GM23338 (cell line): ENCODE measurements at regions not wholly inside any gene's neighbourhood (a gene's known extent, or its start where the extent isn't known, plus 50 kb on each side); places are given as distances from the start of the nearest gene placed in this dataset.

Experiments used
- ATAC-seq: fragments of 200-7000 bp; cut with Tn5 transposase; 3 replicates; pipeline ENCODE4 v1.9.1; 2020
- DNase-seq: peaks from one replicate; pipeline ENCODE4 v3.0.0-alpha.2; 2015; ENCODE audit warnings: low spot score
- H2AFZ ChIP-seq: fragments of 200-600 bp; sonication (generic); 2 replicates; pipeline ENCODE4 v1.8.0; 2016; ENCODE audit warnings: antibody characterized with exemption, mild to moderate bottlenecking, moderate library complexity
- H3F3A ChIP-seq: fragments of 200-600 bp; sonication (generic); replicated peaks from 2 replicates; pipeline ENCODE4 v1.8.0; 2017; ENCODE audit warnings: antibody characterized with exemption, mixed run types, low read depth
- H3K27ac ChIP-seq: fragments of 200-600 bp; sonication (generic); 2 replicates; pipeline ENCODE4 v1.6.1; 2016; ENCODE audit warnings: low read depth
- H3K27me3 ChIP-seq: fragments of 200-600 bp; sonication (generic); 2 replicates; pipeline ENCODE4 v1.8.0; 2016; ENCODE audit warnings: mild to moderate bottlenecking, mixed run types, moderate library complexity; ENCODE audit not compliant: insufficient read depth
- H3K36me3 ChIP-seq: fragments of 200-600 bp; sonication (generic); 2 replicates; pipeline ENCODE4 v1.8.0; 2016; ENCODE audit warnings: mild to moderate bottlenecking; ENCODE audit not compliant: insufficient read depth
- H3K4me1 ChIP-seq: fragments of 200-600 bp; sonication (generic); 2 replicates; pipeline ENCODE4 v1.8.0; 2016; ENCODE audit warnings: mild to moderate bottlenecking, moderate library complexity; ENCODE audit not compliant: insufficient read depth
- H3K4me2 ChIP-seq: fragments of 200-600 bp; sonication (generic); 2 replicates; pipeline ENCODE4 v1.7.1; 2017; ENCODE audit warnings: mixed run types
- H3K4me3 ChIP-seq: fragments of 200-600 bp; sonication (generic); 2 replicates; pipeline ENCODE4 v1.6.1; 2016; ENCODE audit warnings: mixed run types
- H3K79me2 ChIP-seq: fragments of 200-600 bp; sonication (generic); replicated peaks from 2 replicates; pipeline ENCODE4 v1.8.0; 2017; ENCODE audit warnings: mild to moderate bottlenecking; ENCODE audit not compliant: insufficient read depth
- H3K9me2 ChIP-seq: fragments of 200-600 bp; sonication (generic); 2 replicates; pipeline ENCODE4 v1.8.0; 2017; ENCODE audit not compliant: insufficient read depth
- H4K20me1 ChIP-seq: fragments of 200-600 bp; sonication (generic); replicated peaks from 2 replicates; pipeline ENCODE4 v1.8.0; 2017; ENCODE audit warnings: mild to moderate bottlenecking; ENCODE audit not compliant: insufficient read depth
- H3K27ac Mint-ChIP-seq: 2 replicates; pipeline ENCODE4 v1.8.0; 2020; ENCODE audit warnings: inconsistent platforms, mild to moderate bottlenecking, moderate library complexity, mixed read lengths
- H3K27me3 Mint-ChIP-seq: 3 replicates; pipeline ENCODE4 v1.8.0; 2022; ENCODE audit warnings: low read depth, mild to moderate bottlenecking, moderate library complexity, mixed read lengths, inconsistent platforms; ENCODE audit not compliant: insufficient read depth, poor library complexity
- H3K36me3 Mint-ChIP-seq: 3 replicates; pipeline ENCODE4 v1.8.0; 2021; ENCODE audit warnings: low read depth, mild to moderate bottlenecking, inconsistent platforms, moderate library complexity, mixed read lengths
- H3K4me1 Mint-ChIP-seq: 3 replicates; pipeline ENCODE4 v1.8.0; 2020; ENCODE audit warnings: mild to moderate bottlenecking, inconsistent platforms, mixed read lengths
- H3K4me3 Mint-ChIP-seq: 3 replicates; pipeline ENCODE4 v1.8.0; 2021; ENCODE audit warnings: moderate library complexity, mild to moderate bottlenecking, inconsistent platforms, mixed read lengths
- H3K9me3 Mint-ChIP-seq: 3 replicates; pipeline ENCODE4 v1.8.0; 2020; ENCODE audit warnings: moderate library complexity, mild to moderate bottlenecking, inconsistent platforms, mixed read lengths
- CREB1 ChIP-seq: fragments of 250-450 bp; sonication (Bioruptor Pico); IDR thresholded peaks from 2 replicates; pipeline ENCODE4 v1.5.0; 2020; ENCODE audit warnings: low read depth, mild to moderate bottlenecking, moderate library complexity
- EZH2 ChIP-seq: fragments of 200-600 bp; sonication (generic); IDR thresholded peaks from one replicate; pipeline ENCODE4 v1.8.0; 2017; ENCODE audit warnings: antibody characterized with exemption, mild to moderate bottlenecking, low read depth; ENCODE audit not compliant: unreplicated experiment
- EZH2phosphoT487 ChIP-seq: fragments of 200-600 bp; sonication (generic); IDR thresholded peaks from one replicate; pipeline ENCODE4 v1.8.1; 2018; ENCODE audit warnings: antibody characterized with exemption; ENCODE audit not compliant: unreplicated experiment
- JUNB ChIP-seq: IDR thresholded peaks from one replicate; pipeline ENCODE4 v1.6.1; 2016; ENCODE audit warnings: antibody characterized with exemption; ENCODE audit not compliant: unreplicated experiment
- NANOG ChIP-seq: IDR thresholded peaks from 2 replicates; pipeline ENCODE4 v1.6.1; 2016; ENCODE audit warnings: antibody characterized with exemption, borderline replicate concordance
- POLR2AphosphoS5 ChIP-seq: IDR thresholded peaks from 2 replicates; pipeline ENCODE4 v1.6.1; 2016; ENCODE audit warnings: antibody characterized with exemption, low read depth
- STAT1 ChIP-seq: IDR thresholded peaks from one replicate; pipeline ENCODE4 v1.6.1; 2016; ENCODE audit warnings: antibody characterized with exemption; ENCODE audit not compliant: unreplicated experiment
- ZNF114 ChIP-seq: fragments of 250-450 bp; sonication (Bioruptor Pico); IDR thresholded peaks from 2 replicates; pipeline ENCODE4 v1.5.0; 2020; ENCODE audit warnings: mild to moderate bottlenecking, moderate library complexity
- ZNF331 ChIP-seq: fragments of 250-450 bp; sonication (Bioruptor Pico); IDR thresholded peaks from 2 replicates; pipeline ENCODE4 v1.5.0; 2020; ENCODE audit warnings: low read depth, mild to moderate bottlenecking, moderate library complexity
- TF ChIP-seq, protein P1 (sequence below): IDR thresholded peaks from 2 replicates; pipeline ENCODE4 v1.6.1; 2016; ENCODE audit warnings: antibody characterized with exemption
- TF ChIP-seq, protein P2 (sequence below): fragments of 250-450 bp; sonication (Bioruptor Pico); IDR thresholded peaks from 2 replicates; pipeline ENCODE4 v1.5.0; 2020; ENCODE audit warnings: mild to moderate bottlenecking, moderate library complexity
- TF ChIP-seq, protein P3 (sequence below), 2 experiments: fragments of 200-600 bp in 1 of 2; sonication (generic) in 1 of 2; conservative IDR thresholded peaks; 2 replicates each; pipeline versions ENCODE4 v1.5.1 to v1.6.1; 2016 to 2017; ENCODE audit warnings: antibody characterized with exemption in 2 of 2, low read depth in 2 of 2, mild to moderate bottlenecking in 2 of 2, moderate library complexity in 1 of 2
- TF ChIP-seq, protein P4 (sequence below): IDR thresholded peaks from one replicate; pipeline ENCODE4 v1.6.1; 2018; ENCODE audit warnings: antibody characterized with exemption; ENCODE audit not compliant: unreplicated experiment

DNA sequence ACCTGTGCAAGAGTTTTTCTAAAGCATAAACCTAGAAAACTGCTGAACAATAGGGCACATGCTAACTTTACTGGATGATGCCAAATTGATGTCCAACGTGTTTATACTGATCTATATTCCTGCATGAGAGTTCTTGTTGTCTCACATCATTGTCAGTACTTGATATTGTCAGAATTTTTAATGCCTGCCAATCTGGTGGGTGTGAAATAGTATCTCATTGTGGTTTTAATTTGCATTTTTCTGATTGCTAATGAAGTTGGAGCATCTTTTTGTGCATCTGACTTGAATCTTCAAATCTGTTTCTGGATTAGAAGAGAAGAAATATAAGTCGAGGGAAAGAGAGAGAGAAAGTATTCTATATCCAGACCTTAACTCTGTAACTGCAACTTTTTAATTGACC lies 309.8 kb upstream of the KIAA1217 start:
- H3K36me3 Mint-ChIP-seq = no peaks in the 10 kb centered on the region

More for the DNA sequence above, 309.8 kb upstream of the KIAA1217 start:
- ATAC-seq (no peak), DNase-seq (no peak)
- Histone ChIP-seq H3K79me2 (no peaks in the 10 kb centered on the region), H3K9me2 (no peaks in the 10 kb centered on the region), H3K4me2 (no peak overlapping the region), H3F3A (no peaks in the 10 kb centered on the region), H3K36me3 (no peaks in the 10 kb centered on the region), H3K27ac (no peak overlapping the region), H4K20me1 (no peaks in the 10 kb centered on the region), H3K27me3 (no peaks in the 10 kb centered on the region), H3K4me1 (no peaks in the 10 kb centered on the region), H2AFZ (no peak overlapping the region), H3K4me3 (no peak overlapping the region)
- TF ChIP-seq CREB1 (CRISPR knock-in tag) (no peak), NANOG (no peak), ZNF114 (CRISPR knock-in tag) (no peak), EZH2 (no peak), ZNF331 (CRISPR knock-in tag) (no peak), EZH2phosphoT487 (no peak), POLR2AphosphoS5 (no peak), STAT1 (no peak), JUNB (no peak)
- TF ChIP-seq, protein P1, sequence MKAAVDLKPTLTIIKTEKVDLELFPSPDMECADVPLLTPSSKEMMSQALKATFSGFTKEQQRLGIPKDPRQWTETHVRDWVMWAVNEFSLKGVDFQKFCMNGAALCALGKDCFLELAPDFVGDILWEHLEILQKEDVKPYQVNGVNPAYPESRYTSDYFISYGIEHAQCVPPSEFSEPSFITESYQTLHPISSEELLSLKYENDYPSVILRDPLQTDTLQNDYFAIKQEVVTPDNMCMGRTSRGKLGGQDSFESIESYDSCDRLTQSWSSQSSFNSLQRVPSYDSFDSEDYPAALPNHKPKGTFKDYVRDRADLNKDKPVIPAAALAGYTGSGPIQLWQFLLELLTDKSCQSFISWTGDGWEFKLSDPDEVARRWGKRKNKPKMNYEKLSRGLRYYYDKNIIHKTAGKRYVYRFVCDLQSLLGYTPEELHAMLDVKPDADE = no peak
- TF ChIP-seq, protein P2, sequence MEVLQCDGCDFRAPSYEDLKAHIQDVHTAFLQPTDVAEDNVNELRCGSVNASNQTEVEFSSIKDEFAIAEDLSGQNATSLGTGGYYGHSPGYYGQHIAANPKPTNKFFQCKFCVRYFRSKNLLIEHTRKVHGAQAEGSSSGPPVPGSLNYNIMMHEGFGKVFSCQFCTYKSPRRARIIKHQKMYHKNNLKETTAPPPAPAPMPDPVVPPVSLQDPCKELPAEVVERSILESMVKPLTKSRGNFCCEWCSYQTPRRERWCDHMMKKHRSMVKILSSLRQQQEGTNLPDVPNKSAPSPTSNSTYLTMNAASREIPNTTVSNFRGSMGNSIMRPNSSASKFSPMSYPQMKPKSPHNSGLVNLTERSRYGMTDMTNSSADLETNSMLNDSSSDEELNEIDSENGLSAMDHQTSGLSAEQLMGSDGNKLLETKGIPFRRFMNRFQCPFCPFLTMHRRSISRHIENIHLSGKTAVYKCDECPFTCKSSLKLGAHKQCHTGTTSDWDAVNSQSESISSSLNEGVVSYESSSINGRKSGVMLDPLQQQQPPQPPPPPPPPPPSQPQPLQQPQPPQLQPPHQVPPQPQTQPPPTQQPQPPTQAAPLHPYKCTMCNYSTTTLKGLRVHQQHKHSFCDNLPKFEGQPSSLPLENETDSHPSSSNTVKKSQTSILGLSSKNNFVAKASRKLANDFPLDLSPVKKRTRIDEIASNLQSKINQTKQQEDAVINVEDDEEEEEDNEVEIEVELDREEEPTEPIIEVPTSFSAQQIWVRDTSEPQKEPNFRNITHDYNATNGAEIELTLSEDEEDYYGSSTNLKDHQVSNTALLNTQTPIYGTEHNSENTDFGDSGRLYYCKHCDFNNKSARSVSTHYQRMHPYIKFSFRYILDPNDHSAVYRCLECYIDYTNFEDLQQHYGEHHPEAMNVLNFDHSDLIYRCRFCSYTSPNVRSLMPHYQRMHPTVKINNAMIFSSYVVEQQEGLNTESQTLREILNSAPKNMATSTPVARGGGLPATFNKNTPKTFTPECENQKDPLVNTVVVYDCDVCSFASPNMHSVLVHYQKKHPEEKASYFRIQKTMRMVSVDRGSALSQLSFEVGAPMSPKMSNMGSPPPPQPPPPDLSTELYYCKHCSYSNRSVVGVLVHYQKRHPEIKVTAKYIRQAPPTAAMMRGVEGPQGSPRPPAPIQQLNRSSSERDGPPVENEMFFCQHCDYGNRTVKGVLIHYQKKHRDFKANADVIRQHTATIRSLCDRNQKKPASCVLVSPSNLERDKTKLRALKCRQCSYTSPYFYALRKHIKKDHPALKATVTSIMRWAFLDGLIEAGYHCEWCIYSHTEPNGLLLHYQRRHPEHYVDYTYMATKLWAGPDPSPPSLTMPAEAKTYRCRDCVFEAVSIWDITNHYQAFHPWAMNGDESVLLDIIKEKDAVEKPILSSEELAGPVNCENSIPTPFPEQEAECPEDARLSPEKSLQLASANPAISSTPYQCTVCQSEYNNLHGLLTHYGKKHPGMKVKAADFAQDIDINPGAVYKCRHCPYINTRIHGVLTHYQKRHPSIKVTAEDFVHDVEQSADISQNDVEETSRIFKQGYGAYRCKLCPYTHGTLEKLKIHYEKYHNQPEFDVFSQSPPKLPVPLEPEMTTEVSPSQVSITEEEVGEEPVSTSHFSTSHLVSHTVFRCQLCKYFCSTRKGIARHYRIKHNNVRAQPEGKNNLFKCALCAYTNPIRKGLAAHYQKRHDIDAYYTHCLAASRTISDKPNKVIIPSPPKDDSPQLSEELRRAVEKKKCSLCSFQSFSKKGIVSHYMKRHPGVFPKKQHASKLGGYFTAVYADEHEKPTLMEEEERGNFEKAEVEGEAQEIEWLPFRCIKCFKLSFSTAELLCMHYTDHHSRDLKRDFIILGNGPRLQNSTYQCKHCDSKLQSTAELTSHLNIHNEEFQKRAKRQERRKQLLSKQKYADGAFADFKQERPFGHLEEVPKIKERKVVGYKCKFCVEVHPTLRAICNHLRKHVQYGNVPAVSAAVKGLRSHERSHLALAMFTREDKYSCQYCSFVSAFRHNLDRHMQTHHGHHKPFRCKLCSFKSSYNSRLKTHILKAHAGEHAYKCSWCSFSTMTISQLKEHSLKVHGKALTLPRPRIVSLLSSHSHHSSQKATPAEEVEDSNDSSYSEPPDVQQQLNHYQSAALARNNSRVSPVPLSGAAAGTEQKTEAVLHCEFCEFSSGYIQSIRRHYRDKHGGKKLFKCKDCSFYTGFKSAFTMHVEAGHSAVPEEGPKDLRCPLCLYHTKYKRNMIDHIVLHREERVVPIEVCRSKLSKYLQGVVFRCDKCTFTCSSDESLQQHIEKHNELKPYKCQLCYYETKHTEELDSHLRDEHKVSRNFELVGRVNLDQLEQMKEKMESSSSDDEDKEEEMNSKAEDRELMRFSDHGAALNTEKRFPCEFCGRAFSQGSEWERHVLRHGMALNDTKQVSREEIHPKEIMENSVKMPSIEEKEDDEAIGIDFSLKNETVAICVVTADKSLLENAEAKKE (CRISPR knock-in tag) = no peak
- TF ChIP-seq, protein P3, sequence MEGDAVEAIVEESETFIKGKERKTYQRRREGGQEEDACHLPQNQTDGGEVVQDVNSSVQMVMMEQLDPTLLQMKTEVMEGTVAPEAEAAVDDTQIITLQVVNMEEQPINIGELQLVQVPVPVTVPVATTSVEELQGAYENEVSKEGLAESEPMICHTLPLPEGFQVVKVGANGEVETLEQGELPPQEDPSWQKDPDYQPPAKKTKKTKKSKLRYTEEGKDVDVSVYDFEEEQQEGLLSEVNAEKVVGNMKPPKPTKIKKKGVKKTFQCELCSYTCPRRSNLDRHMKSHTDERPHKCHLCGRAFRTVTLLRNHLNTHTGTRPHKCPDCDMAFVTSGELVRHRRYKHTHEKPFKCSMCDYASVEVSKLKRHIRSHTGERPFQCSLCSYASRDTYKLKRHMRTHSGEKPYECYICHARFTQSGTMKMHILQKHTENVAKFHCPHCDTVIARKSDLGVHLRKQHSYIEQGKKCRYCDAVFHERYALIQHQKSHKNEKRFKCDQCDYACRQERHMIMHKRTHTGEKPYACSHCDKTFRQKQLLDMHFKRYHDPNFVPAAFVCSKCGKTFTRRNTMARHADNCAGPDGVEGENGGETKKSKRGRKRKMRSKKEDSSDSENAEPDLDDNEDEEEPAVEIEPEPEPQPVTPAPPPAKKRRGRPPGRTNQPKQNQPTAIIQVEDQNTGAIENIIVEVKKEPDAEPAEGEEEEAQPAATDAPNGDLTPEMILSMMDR (conservative IDR thresholded peaks at IDR 0.05; ENCODE audit: low read depth in 2 of 2) = no peak
- TF ChIP-seq, protein P4, sequence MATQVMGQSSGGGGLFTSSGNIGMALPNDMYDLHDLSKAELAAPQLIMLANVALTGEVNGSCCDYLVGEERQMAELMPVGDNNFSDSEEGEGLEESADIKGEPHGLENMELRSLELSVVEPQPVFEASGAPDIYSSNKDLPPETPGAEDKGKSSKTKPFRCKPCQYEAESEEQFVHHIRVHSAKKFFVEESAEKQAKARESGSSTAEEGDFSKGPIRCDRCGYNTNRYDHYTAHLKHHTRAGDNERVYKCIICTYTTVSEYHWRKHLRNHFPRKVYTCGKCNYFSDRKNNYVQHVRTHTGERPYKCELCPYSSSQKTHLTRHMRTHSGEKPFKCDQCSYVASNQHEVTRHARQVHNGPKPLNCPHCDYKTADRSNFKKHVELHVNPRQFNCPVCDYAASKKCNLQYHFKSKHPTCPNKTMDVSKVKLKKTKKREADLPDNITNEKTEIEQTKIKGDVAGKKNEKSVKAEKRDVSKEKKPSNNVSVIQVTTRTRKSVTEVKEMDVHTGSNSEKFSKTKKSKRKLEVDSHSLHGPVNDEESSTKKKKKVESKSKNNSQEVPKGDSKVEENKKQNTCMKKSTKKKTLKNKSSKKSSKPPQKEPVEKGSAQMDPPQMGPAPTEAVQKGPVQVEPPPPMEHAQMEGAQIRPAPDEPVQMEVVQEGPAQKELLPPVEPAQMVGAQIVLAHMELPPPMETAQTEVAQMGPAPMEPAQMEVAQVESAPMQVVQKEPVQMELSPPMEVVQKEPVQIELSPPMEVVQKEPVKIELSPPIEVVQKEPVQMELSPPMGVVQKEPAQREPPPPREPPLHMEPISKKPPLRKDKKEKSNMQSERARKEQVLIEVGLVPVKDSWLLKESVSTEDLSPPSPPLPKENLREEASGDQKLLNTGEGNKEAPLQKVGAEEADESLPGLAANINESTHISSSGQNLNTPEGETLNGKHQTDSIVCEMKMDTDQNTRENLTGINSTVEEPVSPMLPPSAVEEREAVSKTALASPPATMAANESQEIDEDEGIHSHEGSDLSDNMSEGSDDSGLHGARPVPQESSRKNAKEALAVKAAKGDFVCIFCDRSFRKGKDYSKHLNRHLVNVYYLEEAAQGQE = no peak
- H3K9me3 Mint-ChIP-seq = peaks cover 4% of the 10 kb centered on the region; the same call in 2 of the 3 replicates
- no peaks in the 10 kb centered on the region for H3K27me3 Mint-ChIP-seq
- no peak overlapping the region for H3K27ac Mint-ChIP-seq
- H3K4me3 Mint-ChIP-seq = no peak overlapping the region
- H3K4me1 Mint-ChIP-seq = no peaks in the 10 kb centered on the region
